ENCODE measurements at regions not wholly inside any gene's neighbourhood (a gene's known extent, or its start where the extent isn't known, plus 50 kb on each side); places are given as distances from the start of the nearest gene placed in this dataset.

- intact Hi-C loops (cut with DNase I; ENCODE audit: low total_unique reads), result no loop called here
- Histone ChIP-seq H3K27ac (no peak overlapping the region), H3K27me3 (no peaks in the 10 kb centered on the region), H3K36me3 (no peaks in the 10 kb centered on the region), H3K4me3 (no peak overlapping the region), H3K9me3 (no peaks in the 10 kb centered on the region), H3K4me1 (no peaks in the 10 kb centered on the region)
- DNase-seq (no peak), ATAC-seq (no peak)
- TF ChIP-seq, protein P1, sequence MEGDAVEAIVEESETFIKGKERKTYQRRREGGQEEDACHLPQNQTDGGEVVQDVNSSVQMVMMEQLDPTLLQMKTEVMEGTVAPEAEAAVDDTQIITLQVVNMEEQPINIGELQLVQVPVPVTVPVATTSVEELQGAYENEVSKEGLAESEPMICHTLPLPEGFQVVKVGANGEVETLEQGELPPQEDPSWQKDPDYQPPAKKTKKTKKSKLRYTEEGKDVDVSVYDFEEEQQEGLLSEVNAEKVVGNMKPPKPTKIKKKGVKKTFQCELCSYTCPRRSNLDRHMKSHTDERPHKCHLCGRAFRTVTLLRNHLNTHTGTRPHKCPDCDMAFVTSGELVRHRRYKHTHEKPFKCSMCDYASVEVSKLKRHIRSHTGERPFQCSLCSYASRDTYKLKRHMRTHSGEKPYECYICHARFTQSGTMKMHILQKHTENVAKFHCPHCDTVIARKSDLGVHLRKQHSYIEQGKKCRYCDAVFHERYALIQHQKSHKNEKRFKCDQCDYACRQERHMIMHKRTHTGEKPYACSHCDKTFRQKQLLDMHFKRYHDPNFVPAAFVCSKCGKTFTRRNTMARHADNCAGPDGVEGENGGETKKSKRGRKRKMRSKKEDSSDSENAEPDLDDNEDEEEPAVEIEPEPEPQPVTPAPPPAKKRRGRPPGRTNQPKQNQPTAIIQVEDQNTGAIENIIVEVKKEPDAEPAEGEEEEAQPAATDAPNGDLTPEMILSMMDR (IDR thresholded peaks at IDR 0.05 in 4 of 5, conservative IDR thresholded peaks at IDR 0.05 in 1 of 5), result no peak
- TF ChIP-seq POLR2A (IDR thresholded peaks at IDR 0.05), result no peak
- in situ Hi-C loops (cut with MboI; ENCODE audit: low sequenced_read_pairs in 4 of 4), result no loop called here
Measured at GRCh38 chr2:445896-446295, 158.0 kb upstream of the ALKAL2 start.

- in situ Hi-C loops (cut with MboI; ENCODE audit: low sequenced_read_pairs in 4 of 4), result no loop called here
- no peak for ATAC-seq
- no peak for DNase-seq
- H3K4me1 ChIP-seq, result no peaks in the 10 kb centered on the region
- H3K4me3 ChIP-seq, result no peak overlapping the region
- H3K36me3 ChIP-seq, result no peaks in the 10 kb centered on the region
- H3K27me3 ChIP-seq, result no peaks in the 10 kb centered on the region
- intact Hi-C loops (cut with DNase I; ENCODE audit: low total_unique reads), result no loop called here
- H3K27ac ChIP-seq, result no peak overlapping the region
- TF ChIP-seq, protein P1 (IDR thresholded peaks at IDR 0.05 in 4 of 5, conservative IDR thresholded peaks at IDR 0.05 in 1 of 5), result no peak
- no peak for TF ChIP-seq POLR2A (IDR thresholded peaks at IDR 0.05)
- H3K9me3 ChIP-seq, result no peaks in the 10 kb centered on the region
Measured at GRCh38 chr2:444937-445884, 157.3 kb upstream of the ALKAL2 start.

DNA sequence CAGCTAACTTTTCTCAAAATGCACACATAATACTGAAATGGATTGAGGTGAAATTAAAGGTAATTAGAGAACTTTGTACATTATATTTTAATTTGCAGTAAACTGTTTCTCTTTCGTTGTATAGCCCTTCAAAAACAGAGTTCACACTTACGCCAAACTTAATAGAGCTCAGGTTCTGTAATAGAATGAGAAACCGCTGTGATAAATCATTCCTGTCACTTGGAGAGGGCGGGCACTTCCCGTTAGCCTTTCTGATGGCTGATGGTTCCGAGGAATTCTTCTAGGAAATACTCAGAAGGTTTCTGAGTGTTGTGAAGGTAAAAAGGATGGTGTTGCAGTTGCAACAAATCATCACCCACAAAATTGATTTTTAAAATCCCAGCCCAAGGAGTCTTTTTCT is 155.8 kb upstream of the ALKAL2 start:
- intact Hi-C loops (cut with DNase I; ENCODE audit: low total_unique reads) (no loop called here), in situ Hi-C loops (cut with MboI; ENCODE audit: low sequenced_read_pairs in 4 of 4) (no loop called here)
- TF ChIP-seq POLR2A (IDR thresholded peaks at IDR 0.05), result no peak
- TF ChIP-seq, protein P1 (IDR thresholded peaks at IDR 0.05 in 4 of 5, conservative IDR thresholded peaks at IDR 0.05 in 1 of 5), result no peak
- no peak for ATAC-seq
- H3K27me3 ChIP-seq, result no peaks in the 10 kb centered on the region
- H3K4me3 ChIP-seq, result no peak overlapping the region
- no peaks in the 10 kb centered on the region for H3K36me3 ChIP-seq
- H3K4me1 ChIP-seq, result no peaks in the 10 kb centered on the region
- no peak for DNase-seq
- no peaks in the 10 kb centered on the region for H3K9me3 ChIP-seq
- H3K27ac ChIP-seq, result no peak overlapping the region

- H3K27me3 ChIP-seq, result no peaks in the 10 kb centered on the region
- H3K9me3 ChIP-seq, result no peaks in the 10 kb centered on the region
- no peak overlapping the region for H3K27ac ChIP-seq
- TF ChIP-seq, protein P1 (IDR thresholded peaks at IDR 0.05 in 4 of 5, conservative IDR thresholded peaks at IDR 0.05 in 1 of 5), result no peak
- TF ChIP-seq POLR2A (IDR thresholded peaks at IDR 0.05), result no peak
- H3K4me1 ChIP-seq, result no peaks in the 10 kb centered on the region
- no peak for ATAC-seq
- H3K36me3 ChIP-seq, result no peaks in the 10 kb centered on the region
- intact Hi-C loops (cut with DNase I; ENCODE audit: low total_unique reads), result no loop called here
- DNase-seq, result no peak
- in situ Hi-C loops (cut with MboI; ENCODE audit: low sequenced_read_pairs in 4 of 4), result no loop called here
- no peak overlapping the region for H3K4me3 ChIP-seq
Measured at GRCh38 chr2:443216-443615, 155.3 kb upstream of the ALKAL2 start.

All from gastrocnemius medialis (tissue), 4 donors.